GM21447 (cell line): ENCODE measurements at regions not wholly inside any gene's neighbourhood (a gene's known extent, or its start where the extent isn't known, plus 50 kb on each side); places are given as distances from the start of the nearest gene placed in this dataset.

ENCODE experiments used
- ATAC-seq: cut with Tn5 transposase; IDR thresholded peaks from one replicate; pipeline ENCODE4 v1.9.1; 2021; ENCODE audit not compliant: unreplicated experiment

- ATAC-seq, result no peak
Observed at GRCh38 chr5:54370982-54371381, 60.6 kb upstream of the ARL15 start.

GRCh38 chr5:54367844-54368243 lies 57.5 kb upstream of the ARL15 start:
- ATAC-seq, result no peak

GRCh38 chr5:54366707-54367106 lies 56.3 kb upstream of the ARL15 start:
- ATAC-seq, result no peak

GRCh38 chr5:54363669-54364068 lies 53.3 kb upstream of the ARL15 start:
- ATAC-seq, result no peak

- ATAC-seq, result no peak
Observed at GRCh38 chr5:54362992-54363625, 52.7 kb upstream of the ARL15 start.

GRCh38 chr5:54362434-54362833 lies 52.1 kb upstream of the ARL15 start:
- no peak for ATAC-seq

GRCh38 chr5:54361691-54362411 lies 51.5 kb upstream of the ARL15 start:
- ATAC-seq, result no peak

GRCh38 chr5:54360925-54361662 lies 50.7 kb upstream of the ARL15 start:
- ATAC-seq, result no peak
